ENCODE measurements at regions not wholly inside any gene's neighbourhood (a gene's known extent, or its start where the extent isn't known, plus 50 kb on each side); places are given as distances from the start of the nearest gene placed in this dataset.

DNA sequence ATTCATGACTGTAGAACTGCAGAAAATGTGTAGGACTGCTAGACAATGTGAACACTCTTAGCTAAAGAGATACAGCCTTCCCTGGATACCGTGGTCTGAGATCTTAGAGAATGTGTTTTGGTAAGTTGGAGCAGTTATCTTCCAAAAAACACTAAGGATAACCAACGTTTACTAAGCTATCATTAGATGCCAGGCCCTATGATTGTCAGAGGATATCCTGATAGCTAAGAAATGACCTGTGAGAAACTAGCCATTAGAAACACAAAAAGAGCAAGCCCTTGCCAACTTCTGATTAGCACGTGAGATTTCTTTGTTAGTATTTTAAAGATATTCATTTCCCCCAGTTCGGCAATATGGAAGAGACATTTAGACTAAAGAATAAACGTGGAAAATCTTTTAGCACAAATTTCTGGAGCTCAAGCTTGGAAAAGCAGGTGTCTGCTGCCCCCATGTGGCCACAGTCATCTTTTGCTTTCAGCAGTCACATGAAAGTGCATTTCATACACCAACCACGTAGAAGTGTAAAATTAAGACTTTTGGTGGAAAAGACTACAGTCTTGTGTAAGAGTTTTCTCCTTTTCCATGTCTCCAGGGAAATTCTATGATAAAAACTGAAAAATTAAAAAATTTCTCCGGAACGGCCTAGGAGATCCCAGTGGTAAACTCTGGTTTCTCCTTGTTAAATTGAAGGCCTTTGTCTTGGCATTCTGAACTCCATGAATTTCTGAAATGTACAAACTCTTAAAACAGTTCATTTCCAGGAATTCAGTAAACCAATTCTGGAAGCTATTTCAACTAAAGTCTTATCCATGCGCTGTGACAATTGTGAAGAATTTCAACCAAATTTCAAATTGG lies 136.4 kb downstream of the ZNF674 start:
- Histone ChIP-seq H3K79me2 (ENCODE audit: insufficient read depth, low read length) (no peaks in the 10 kb centered on the region), H2BK120ac (ENCODE audit: low read depth, low read length, poor library complexity, severe bottlenecking) (no peak overlapping the region), H3K23ac (ENCODE audit: insufficient read length, low read depth, low read length) (no peak overlapping the region), H4K20me1 (ENCODE audit: control insufficient read depth, insufficient read depth, insufficient read length) (no peaks in the 10 kb centered on the region), H3T11ph (ENCODE audit: low read length) (no peak overlapping the region), H2BK15ac (ENCODE audit: low read depth, low read length) (no peak overlapping the region), H2BK12ac (ENCODE audit: insufficient read length, low read depth, low read length) (no peak overlapping the region), H2BK5ac (ENCODE audit: insufficient read length, low read length) (no peak overlapping the region), H3K4me1 (ENCODE audit: insufficient read depth, low read length) (no peaks in the 10 kb centered on the region), H2BK20ac (ENCODE audit: low read depth, low read length, poor library complexity, severe bottlenecking) (no peak overlapping the region), H3K4me2 (ENCODE audit: insufficient read depth, insufficient read length, low read length) (no peak overlapping the region), H3K9ac (ENCODE audit: extremely low read depth, insufficient read length, low read length) (no peak overlapping the region), H3K18ac (ENCODE audit: insufficient read length, low read depth, low read length) (no peak overlapping the region), H4K91ac (ENCODE audit: insufficient read length, low read depth, low read length) (no peak overlapping the region), H2AK5ac (ENCODE audit: insufficient read length, low read length) (no peak overlapping the region), H4K5ac (ENCODE audit: insufficient read length, low read depth, low read length) (no peak overlapping the region), H3K27me3 (ENCODE audit: insufficient read depth, low read length) (no peaks in the 10 kb centered on the region), H2AFZ (ENCODE audit: low read length) (no peak overlapping the region), H4K8ac (replicated peaks; ENCODE audit: insufficient read length, low read depth, low read length) (no peak overlapping the region), H3K9me3 (ENCODE audit: control insufficient read depth, low read depth, low read length) (no peaks in the 10 kb centered on the region), H3K23me2 (ENCODE audit: insufficient read length, low read depth, low read length, poor library complexity, severe bottlenecking) (no peaks in the 10 kb centered on the region), H3K56ac (ENCODE audit: insufficient read length, low read depth, low read length) (no peak overlapping the region), H3K4ac (ENCODE audit: low read depth, low read length) (no peak overlapping the region), H3K14ac (ENCODE audit: insufficient read depth, low read length) (no peak overlapping the region), H3K27ac (ENCODE audit: insufficient read length, low read depth, low read length) (no peak overlapping the region), H3K79me1 (ENCODE audit: insufficient read depth, low read depth, low read length, poor library complexity, severe bottlenecking) (no peaks in the 10 kb centered on the region)
- H3K4me3 Mint-ChIP-seq: no peak overlapping the region
- H3K36me3 Mint-ChIP-seq (ENCODE audit: insufficient read depth in 1 of 3, low read depth in 3 of 3): no peaks in the 10 kb centered on the region; a peak in 1 of 7 replicates
- H3K4me1 Mint-ChIP-seq: 0 out of 4 replicates have a peak, but pooled peaks cover 0 to 2% of the 10 kb centered on the region in 2 experiments
- WGBS (ENCODE audit: extremely low coverage, insufficient read length, low lambda C conversion rate): no CpG with 5 or more reads among the region's 9 CpGs
- H3K27me3 Mint-ChIP-seq (ENCODE audit: low read depth): no peaks in the 10 kb centered on the region
- H3K27ac Mint-ChIP-seq: no peak overlapping the region
- peak; percentile 37 for DNase-seq
- TF ChIP-seq, protein P1, sequence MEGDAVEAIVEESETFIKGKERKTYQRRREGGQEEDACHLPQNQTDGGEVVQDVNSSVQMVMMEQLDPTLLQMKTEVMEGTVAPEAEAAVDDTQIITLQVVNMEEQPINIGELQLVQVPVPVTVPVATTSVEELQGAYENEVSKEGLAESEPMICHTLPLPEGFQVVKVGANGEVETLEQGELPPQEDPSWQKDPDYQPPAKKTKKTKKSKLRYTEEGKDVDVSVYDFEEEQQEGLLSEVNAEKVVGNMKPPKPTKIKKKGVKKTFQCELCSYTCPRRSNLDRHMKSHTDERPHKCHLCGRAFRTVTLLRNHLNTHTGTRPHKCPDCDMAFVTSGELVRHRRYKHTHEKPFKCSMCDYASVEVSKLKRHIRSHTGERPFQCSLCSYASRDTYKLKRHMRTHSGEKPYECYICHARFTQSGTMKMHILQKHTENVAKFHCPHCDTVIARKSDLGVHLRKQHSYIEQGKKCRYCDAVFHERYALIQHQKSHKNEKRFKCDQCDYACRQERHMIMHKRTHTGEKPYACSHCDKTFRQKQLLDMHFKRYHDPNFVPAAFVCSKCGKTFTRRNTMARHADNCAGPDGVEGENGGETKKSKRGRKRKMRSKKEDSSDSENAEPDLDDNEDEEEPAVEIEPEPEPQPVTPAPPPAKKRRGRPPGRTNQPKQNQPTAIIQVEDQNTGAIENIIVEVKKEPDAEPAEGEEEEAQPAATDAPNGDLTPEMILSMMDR (conservative IDR thresholded peaks at IDR 0.05): peak; percentile 91
- H3K9me3 Mint-ChIP-seq: peaks cover 48 to 54% of the 10 kb centered on the region in 2 experiments
